Mammary epithelial cell (primary cell): ENCODE measurements at regions not wholly inside any gene's neighbourhood (a gene's known extent, or its start where the extent isn't known, plus 50 kb on each side); places are given as distances from the start of the nearest gene placed in this dataset.

Experiments
- CTCF ChIP-seq, 2 donors: IDR thresholded peaks in 1 of 2; conservative IDR thresholded peaks in 1 of 2; 2 replicates each; pipeline ENCODE4 v1.5.1; 2011 to 2012; ENCODE audit warnings: inconsistent platforms in 2 of 2, low read length in 2 of 2, mild to moderate bottlenecking in 2 of 2, control low read depth in 1 of 2, low read depth in 1 of 2; ENCODE audit not compliant: insufficient read depth in 1 of 2; ENCODE audit errors: extremely low read depth in 1 of 2
- EZH2 ChIP-seq: IDR thresholded peaks from 2 replicates; pipeline ENCODE4 v1.6.1; 2012; ENCODE audit warnings: low read length, inconsistent platforms, borderline replicate concordance

- TF ChIP-seq CTCF (conservative IDR thresholded peaks at IDR 0.05 in 1 of 2, IDR thresholded peaks at IDR 0.05 in 1 of 2; ENCODE audit: extremely low read depth in 1 of 2, insufficient read depth in 1 of 2, low read depth in 1 of 2, low read length in 2 of 2) (no peak), EZH2 (no peak)
Measured at GRCh38 chr16:16877061-16877460, 498.1 kb downstream of the NPIPA7 start.
